Prostate gland (tissue), 2 donors: ENCODE measurements at regions not wholly inside any gene's neighbourhood (a gene's known extent, or its start where the extent isn't known, plus 50 kb on each side); places are given as distances from the start of the nearest gene placed in this dataset.

Experiments used
- POLR2A ChIP-seq: fragments of 450-650 bp; IDR thresholded peaks from one replicate; pipeline ENCODE4 v1.6.1; 2016; ENCODE audit warnings: antibody characterized with exemption, mild to moderate bottlenecking
- TF ChIP-seq, protein P1 (sequence below), 4 experiments: fragments of 200-600 bp in 2 of 4; fragments of 450-650 bp in 2 of 4; sonication (generic) in 2 of 4; IDR thresholded peaks; 1 replicate in 3 of 4; 2 replicates in 1 of 4; pipeline ENCODE4 v1.5.1; 2016 to 2019; ENCODE audit warnings: antibody characterized with exemption in 4 of 4, mild to moderate bottlenecking in 2 of 4, moderate library complexity in 2 of 4

DNA sequence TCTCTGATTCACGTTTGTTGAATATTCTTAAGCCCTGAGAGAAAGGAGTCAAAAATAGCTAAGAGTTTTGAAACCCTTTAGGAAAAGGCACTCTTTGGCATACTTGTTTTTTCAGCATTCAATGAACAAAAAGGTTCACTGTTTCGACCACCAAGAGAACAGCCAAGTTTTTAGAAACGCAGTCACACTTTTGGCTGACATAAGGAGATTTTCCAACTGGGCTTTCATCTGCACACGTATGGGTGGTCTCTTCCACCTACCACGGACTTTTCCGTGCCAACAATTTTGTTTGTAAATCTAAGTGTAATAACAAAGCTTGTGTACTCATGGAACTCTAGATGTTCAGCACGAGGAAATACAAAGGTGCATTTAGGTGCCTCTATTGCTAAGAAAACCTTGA, 270.3 kb downstream of the WDR11 start:
- TF ChIP-seq, protein P1, sequence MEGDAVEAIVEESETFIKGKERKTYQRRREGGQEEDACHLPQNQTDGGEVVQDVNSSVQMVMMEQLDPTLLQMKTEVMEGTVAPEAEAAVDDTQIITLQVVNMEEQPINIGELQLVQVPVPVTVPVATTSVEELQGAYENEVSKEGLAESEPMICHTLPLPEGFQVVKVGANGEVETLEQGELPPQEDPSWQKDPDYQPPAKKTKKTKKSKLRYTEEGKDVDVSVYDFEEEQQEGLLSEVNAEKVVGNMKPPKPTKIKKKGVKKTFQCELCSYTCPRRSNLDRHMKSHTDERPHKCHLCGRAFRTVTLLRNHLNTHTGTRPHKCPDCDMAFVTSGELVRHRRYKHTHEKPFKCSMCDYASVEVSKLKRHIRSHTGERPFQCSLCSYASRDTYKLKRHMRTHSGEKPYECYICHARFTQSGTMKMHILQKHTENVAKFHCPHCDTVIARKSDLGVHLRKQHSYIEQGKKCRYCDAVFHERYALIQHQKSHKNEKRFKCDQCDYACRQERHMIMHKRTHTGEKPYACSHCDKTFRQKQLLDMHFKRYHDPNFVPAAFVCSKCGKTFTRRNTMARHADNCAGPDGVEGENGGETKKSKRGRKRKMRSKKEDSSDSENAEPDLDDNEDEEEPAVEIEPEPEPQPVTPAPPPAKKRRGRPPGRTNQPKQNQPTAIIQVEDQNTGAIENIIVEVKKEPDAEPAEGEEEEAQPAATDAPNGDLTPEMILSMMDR (IDR thresholded peaks at IDR 0.05): no peak
- TF ChIP-seq POLR2A: no peak
